GM19468 (cell line): ENCODE measurements at regions not wholly inside any gene's neighbourhood (a gene's known extent, or its start where the extent isn't known, plus 50 kb on each side); places are given as distances from the start of the nearest gene placed in this dataset.
"Not testable (repeated sequence)": the region's sequence is repeated elsewhere in the genome, so short reads cannot be mapped to it uniquely, and the experiment has no call there.

ENCODE experiments used
- ATAC-seq: cut with Tn5 transposase; IDR thresholded peaks from one replicate; pipeline ENCODE4 v1.9.1; 2021; ENCODE audit warnings: mild to moderate bottlenecking, moderate library complexity, moderate number of reproducible peaks; ENCODE audit not compliant: unreplicated experiment; ENCODE audit errors: extremely low read depth

DNA sequence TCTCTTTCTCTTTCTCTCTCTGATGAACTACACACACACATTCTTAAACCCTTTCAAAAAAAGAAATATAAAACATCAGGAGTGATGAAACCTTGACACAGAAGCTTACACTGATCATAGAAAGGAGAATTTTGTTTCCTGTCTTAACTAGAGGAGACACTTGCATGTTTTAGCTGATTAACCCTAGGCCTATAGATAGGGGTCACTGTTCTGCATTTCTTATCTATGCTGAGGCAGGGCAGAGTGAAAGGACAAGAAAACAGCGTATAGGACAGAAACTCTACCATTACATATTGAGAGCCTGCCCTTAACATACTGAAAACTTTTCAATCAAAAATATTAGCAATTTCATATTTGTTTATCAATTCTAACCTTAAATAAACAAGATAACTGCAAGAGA, 680.6 kb upstream of the MBL2 start:
- ATAC-seq, result no peak

DNA sequence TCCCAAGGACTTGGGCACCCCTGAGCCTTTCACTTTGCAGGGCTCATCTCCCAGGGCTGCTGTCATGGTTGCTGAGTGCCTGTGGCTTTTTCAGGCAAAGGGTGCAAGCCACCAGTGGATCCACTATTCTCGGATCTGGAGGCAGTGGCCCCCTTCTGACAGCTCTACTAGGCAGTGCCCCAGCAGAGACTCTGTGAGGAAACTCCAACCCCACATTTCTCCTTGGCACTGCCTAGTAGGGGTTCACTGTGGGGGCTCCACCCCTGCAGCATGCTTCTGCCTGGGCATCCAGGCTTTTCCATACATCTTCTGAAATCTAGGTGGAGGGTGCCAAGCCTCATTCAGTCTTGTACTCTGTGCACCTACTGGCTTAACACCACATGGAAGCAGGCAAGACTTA, 675.0 kb upstream of the MBL2 start:
- no peak for ATAC-seq

DNA sequence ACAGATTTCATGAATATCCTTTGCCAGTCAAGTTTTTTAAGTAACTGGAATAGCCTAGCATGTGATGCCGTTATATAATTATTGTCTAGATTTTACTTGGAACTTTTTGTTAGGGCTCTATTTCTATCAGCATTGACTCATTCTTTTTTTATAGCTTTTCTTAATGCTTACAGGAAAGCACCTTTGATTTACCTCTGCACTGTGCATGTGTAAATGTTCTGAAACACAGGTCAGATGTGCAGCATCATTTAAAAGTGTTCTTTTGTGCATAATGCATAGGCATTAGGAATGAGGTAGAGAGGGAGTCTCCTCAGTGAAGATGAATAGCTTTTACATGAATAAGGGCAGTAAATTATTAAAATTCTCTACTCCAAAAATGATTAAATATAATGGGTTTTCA, 669.3 kb upstream of the MBL2 start:
- no peak for ATAC-seq

DNA sequence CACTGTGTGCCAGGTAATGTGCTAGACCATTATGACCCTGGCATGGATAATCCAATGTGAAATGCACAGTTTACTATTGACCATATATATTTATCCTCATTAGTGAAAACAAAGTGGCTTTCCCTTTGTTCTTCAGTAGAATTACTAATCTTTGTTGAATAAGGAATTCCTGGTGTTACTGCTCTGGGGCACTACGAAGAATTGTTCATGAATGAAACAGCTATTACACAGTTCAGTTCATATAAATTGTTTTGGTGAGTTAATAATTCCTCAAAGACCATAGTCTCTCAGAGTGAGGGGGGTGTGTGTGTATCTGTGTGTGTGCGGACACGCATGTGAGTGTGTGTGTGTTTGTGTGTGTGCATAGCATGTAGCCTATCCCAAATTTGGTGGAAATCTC, 668.0 kb upstream of the MBL2 start:
- no peak for ATAC-seq

DNA sequence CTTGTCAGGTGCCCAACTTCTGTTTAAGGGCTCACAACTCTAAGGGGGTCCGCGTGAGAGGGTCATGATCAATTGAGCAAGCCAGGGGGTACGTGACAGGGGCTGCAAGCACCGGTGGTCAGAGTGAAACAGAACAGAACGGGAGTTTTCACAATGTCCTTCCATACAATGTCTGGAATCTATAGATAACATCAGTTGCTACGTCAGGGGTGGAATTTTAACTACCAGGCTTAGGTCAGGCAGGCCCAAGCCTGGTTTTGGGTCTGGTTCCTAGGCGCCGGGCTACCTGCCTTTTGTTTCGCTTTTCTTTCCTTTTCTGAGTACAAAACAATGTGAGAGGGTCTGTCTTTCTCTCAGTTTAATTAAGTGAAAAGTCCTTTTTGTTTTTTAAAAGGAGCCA, 666.5 kb upstream of the MBL2 start:
- ATAC-seq, result not testable (repeated sequence)

- ATAC-seq, result no peak
Measured at GRCh38 chr10:53434413-53434812, 661.8 kb upstream of the MBL2 start.

DNA sequence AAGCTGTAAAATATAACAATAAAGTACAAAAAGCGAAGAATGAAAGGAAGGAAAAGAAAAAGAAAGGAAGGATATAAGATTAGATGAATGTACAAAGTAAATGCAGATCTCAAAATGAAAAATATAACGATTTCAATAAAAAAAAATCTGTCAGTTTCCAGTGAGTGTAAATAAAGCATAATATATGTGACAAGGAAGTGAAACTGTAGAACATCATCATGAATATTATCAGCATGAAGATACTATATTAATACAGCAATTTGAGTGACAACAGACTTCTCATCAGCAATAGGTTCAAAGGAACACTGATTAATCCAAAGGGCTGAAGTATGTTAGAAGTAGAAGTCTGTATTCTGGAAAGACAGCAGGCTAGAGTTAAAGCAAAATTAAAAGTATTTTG, 659.5 kb upstream of the MBL2 start:
- no peak for ATAC-seq

DNA sequence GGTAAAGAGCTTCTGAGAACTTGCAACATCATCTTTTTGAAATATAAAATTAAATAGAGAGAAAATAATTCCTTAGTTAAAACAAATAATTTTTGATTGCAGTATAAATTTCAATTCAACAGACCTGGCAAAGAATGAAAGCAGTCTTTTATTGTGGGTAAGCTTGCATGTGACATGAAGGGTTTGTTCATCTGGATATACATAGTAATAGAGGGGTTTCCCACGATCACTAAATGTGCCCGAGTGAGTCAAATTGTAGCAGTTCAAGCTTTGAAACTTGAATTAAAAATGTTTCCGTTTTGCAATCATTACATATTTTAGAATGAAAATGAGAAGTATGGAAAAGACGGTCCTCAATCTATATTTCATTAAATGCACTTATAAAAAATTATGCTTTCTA, 658.4 kb upstream of the MBL2 start:
- no peak for ATAC-seq

DNA sequence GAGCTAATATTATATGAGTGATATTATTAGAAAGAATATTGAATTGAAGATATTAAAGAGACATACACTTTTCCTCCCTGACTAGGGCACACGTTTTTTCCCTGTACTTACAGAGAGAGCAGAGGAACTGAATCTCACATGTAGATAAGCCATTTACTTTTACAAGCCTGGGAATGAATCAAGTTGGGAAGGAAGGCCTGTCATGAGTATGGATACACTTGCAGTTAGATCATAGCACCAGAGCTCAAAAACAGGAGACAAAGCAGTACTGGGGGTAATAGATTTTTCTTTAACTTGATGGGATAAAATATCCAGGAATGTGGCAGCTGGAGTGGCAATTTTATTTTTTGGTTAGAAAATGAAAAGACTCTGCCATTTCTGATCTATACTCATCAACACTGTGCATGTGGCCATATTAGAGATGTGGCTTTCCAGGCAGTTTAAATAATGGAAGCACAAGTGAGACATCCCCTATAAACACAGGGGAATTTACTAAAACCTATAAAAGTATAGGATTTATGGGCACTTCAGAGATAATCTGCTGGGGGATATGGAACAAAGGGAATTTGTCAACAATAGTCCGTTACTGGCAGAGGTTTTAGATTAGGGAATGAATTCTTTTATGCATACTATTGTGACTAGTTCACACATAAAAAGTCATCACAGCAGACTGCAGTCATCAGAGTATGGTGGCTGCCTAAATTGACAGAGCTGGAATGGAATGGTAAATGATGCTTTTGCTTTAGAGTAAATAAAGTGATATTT, 657.7 kb upstream of the MBL2 start:
- ATAC-seq, result no peak

DNA sequence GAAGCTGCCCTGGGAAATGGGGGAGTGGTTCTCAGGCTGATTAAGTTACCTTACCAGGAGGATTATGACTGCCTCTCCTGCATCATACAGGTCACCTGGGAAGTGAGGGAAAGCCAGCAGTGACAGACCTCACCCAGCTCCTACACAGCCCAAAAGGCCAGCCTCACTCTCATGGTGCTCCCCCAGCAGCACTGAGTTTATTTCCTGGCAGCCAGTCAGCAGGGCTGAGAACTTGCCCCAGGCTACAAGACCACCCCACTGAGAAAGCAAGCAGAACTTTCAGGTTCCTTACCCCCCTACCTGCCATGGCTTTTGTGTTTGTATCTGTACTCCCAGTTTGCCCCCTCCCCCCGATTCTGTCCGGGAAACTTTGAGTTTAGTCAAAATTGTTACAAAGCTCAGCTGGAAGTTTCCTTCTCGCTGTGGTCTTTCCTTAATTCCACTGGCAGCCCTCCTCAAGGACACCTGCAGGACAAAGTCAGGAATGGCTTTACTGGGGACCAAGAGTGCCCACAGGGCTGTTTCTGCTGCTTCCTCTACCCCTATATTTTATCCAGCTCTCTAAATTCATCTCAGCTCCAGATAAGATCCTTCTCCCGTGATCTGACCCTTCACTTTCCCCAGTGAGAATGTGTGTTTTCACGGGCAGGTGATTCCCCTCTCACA, 649.8 kb upstream of the MBL2 start:
- no peak for ATAC-seq

DNA sequence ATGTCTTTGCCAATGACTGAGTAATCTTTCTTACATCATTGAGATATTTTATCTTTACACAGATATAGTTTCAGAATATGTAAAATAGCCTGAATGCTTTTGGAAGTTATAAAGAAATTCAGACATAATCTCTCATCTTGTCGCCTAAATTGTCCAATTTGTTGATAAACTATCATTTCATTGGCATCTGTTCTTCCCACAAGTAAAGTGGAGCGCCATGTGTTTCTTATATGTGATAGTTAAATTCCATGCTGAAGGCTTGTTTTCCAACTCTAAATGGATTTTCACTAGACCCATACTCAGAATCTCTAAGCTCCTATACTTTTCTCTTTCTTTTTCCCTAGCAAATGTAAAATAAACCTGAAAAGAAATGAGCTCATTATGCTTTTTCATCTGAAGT, 640.1 kb upstream of the MBL2 start:
- no peak for ATAC-seq

- ATAC-seq, result no peak
Measured at GRCh38 chr10:53406532-53406931, 633.9 kb upstream of the MBL2 start.

GRCh38 chr10:53403688-53404087, 631.1 kb upstream of the MBL2 start:
- ATAC-seq, result no peak

- no peak for ATAC-seq
Measured at GRCh38 chr10:53402594-53402993, 630.0 kb upstream of the MBL2 start.

DNA sequence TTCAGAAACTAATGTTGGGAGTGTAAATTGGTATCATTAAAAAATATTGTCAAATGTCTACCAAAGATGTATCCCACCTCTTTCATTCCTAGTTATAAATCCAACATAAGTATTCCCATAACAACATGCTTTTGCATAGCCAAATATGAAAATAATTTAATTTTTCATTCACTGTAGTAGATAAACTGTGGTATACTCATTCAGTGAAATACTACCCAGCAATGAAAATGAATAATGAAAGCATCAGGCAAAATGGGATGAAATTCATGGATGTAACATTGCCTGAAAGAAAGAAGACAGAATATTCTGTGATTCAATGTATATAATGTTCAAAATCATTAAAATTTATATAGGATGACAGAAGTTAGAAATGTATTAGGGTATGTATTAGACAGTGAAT, 629.0 kb upstream of the MBL2 start:
- ATAC-seq, result no peak

- ATAC-seq, result no peak
Measured at GRCh38 chr10:53396876-53397275, 624.3 kb upstream of the MBL2 start.

- no peak for ATAC-seq
Measured at GRCh38 chr10:53395449-53395848, 622.9 kb upstream of the MBL2 start.

DNA sequence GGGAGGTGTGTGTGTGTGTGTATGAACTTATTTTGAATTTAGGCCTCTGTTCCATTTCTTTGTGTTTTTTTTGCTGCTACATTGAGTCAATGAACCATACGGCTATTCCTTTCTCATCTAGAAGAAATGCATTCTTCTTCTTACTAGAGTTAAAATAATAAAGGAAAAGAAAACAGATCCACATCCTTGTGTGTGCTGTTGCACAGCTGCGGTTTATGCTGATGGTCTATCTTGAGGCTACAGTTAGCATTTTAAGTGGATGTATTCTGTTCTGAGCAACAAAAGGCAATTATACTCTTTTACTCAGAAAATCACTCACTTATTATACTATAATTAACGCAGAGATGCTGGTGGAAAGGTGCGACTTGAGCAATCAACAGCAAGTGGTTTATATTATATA, 615.0 kb upstream of the MBL2 start:
- no peak for ATAC-seq

GRCh38 chr10:53382543-53382942, 610.0 kb upstream of the MBL2 start:
- no peak for ATAC-seq

DNA sequence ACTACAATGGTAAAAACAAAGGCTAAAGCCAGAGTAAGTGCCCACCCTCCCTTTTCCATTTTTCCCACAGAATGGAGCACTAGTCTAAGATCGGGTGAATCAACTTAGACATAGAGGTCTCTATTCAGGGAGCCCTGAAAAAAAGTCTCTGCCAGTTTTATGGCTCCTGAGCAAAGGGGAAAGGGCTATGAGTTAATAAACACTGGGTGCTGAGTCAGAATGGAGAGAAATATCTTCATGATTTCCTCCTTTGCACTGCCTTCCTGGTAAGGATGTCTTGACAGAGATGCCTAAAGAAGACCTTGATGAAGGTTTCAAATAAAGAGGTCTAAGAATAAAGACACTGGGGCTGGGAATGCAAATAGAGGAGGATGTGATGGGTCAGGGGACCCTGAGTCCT, 607.4 kb upstream of the MBL2 start:
- no peak for ATAC-seq

DNA sequence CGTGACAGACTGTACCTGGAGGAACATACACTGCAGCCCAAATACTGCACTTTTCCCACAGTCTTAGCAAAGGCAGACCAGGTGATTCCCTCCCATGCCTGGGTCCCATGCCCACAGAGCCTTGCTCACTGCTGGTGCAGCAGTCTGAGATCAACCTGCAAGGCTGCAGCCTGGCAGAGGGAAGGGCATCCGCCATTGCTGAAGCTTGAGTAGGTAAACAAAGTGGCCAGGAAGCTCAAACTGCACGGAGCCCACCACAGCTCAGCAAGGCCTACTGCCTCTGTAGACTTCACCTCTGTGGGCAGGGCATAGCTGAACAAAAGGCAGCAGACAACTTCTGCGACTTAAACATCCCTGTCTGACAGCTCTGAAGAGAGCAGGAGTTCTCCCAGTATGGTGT, 597.8 kb upstream of the MBL2 start:
- no peak for ATAC-seq

DNA sequence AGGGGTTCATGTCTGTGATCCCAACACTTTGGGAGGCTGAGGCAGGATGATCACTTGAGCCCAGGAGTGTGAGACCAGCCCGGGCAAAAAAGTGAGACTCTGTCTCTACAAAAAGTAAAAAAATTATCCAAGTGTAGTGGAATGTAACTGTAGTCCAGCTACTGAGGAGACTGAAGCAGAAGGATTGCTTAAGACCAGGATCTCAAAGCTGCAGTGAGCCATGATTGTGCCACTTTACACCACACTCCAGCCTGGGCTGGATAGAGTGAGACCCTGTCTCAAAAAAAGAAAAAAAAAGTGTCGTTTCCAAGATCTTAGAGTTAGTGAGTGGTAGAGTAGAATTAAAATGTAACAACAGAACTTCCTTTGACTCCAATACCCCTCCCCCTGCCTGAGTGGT, 589.4 kb upstream of the MBL2 start:
- ATAC-seq, result no peak
